Astrocyte of the cerebellum (primary cell): ENCODE measurements at regions not wholly inside any gene's neighbourhood (a gene's known extent, or its start where the extent isn't known, plus 50 kb on each side); places are given as distances from the start of the nearest gene placed in this dataset.

Experiments used
- DNase-seq: peaks from one replicate; pipeline ENCODE4 v3.0.0-alpha.2; 2011; ENCODE audit warnings: low read depth
- H3K4me3 ChIP-seq: 2 replicates; pipeline ENCODE4 v1.5.1; 2011; ENCODE audit warnings: mild to moderate bottlenecking, low read depth, low read length, moderate library complexity
- CTCF ChIP-seq: IDR thresholded peaks from 2 replicates; pipeline ENCODE4 v1.5.1; 2012; ENCODE audit warnings: low read length, low read depth, moderate library complexity, mild to moderate bottlenecking; ENCODE audit errors: missing control alignments
- in situ Hi-C: cut with HindIII; loops from 2 replicates; pipeline ENCODE4 v1.10.0; 2017; ENCODE audit warnings: low sequenced_read_pairs

GRCh38 chr10:128596906-128597305 lies 470.7 kb upstream of the MKI67 start:
- no peak for DNase-seq
- H3K4me3 ChIP-seq: no peak overlapping the region
- in situ Hi-C loops: no loop called here
- TF ChIP-seq CTCF: no peak

GRCh38 chr10:128599030-128599429 lies 472.8 kb upstream of the MKI67 start:
- in situ Hi-C loops: no loop called here
- DNase-seq: no peak
- no peak overlapping the region for H3K4me3 ChIP-seq
- no peak for TF ChIP-seq CTCF

GRCh38 chr10:128599538-128599937 lies 473.3 kb upstream of the MKI67 start:
- H3K4me3 ChIP-seq: no peak overlapping the region
- in situ Hi-C loops: no loop called here
- no peak for DNase-seq
- no peak for TF ChIP-seq CTCF

GRCh38 chr10:128602183-128602582 lies 476.0 kb upstream of the MKI67 start:
- DNase-seq: no peak
- in situ Hi-C loops: no loop called here
- no peak overlapping the region for H3K4me3 ChIP-seq
- no peak for TF ChIP-seq CTCF

- no peak for TF ChIP-seq CTCF
- no peak overlapping the region for H3K4me3 ChIP-seq
- in situ Hi-C loops: no loop called here
- no peak for DNase-seq
Measured at GRCh38 chr10:128604025-128604424, 477.8 kb upstream of the MKI67 start.

GRCh38 chr10:128605180-128605579 lies 479.0 kb upstream of the MKI67 start:
- TF ChIP-seq CTCF: no peak
- in situ Hi-C loops: no loop called here
- DNase-seq: no peak
- no peak overlapping the region for H3K4me3 ChIP-seq

- no peak for DNase-seq
- H3K4me3 ChIP-seq: no peak overlapping the region
- in situ Hi-C loops: no loop called here
- no peak for TF ChIP-seq CTCF
Measured at GRCh38 chr10:128606055-128606454, 479.8 kb upstream of the MKI67 start.
